Dendritic cell treated with granulocyte-macrophage colony-stimulating factor and Interleukin-4, amounts not matched to agents 40 ng/mL and 50 ng/mL, for 4 days (primary cell): ENCODE measurements at regions not wholly inside any gene's neighbourhood (a gene's known extent, or its start where the extent isn't known, plus 50 kb on each side); places are given as distances from the start of the nearest gene placed in this dataset.

Experiments used
- H3K27ac Mint-ChIP-seq: one replicate; pipeline ENCODE4 v1.8.0; 2022; ENCODE audit warnings: mild to moderate bottlenecking, mixed read lengths
- H3K27me3 Mint-ChIP-seq: one replicate; pipeline ENCODE4 v1.8.0; 2022; ENCODE audit warnings: mild to moderate bottlenecking, mixed read lengths
- H3K36me3 Mint-ChIP-seq: one replicate; pipeline ENCODE4 v1.8.0; 2022; ENCODE audit warnings: low read depth, mixed read lengths
- H3K4me1 Mint-ChIP-seq: one replicate; pipeline ENCODE4 v1.8.0; 2022; ENCODE audit warnings: low read depth, mixed read lengths
- H3K4me3 Mint-ChIP-seq: one replicate; pipeline ENCODE4 v1.8.0; 2022; ENCODE audit warnings: mild to moderate bottlenecking, moderate library complexity, mixed read lengths
- H3K9me3 Mint-ChIP-seq: one replicate; pipeline ENCODE4 v1.8.0; 2022; ENCODE audit warnings: mixed read lengths
- intact Hi-C: fragments of 100-400 bp; cut with micrococcal nuclease; formaldehyde crosslinking; loops from one replicate; pipeline ENCODE4 v1.15.0; 2022

DNA sequence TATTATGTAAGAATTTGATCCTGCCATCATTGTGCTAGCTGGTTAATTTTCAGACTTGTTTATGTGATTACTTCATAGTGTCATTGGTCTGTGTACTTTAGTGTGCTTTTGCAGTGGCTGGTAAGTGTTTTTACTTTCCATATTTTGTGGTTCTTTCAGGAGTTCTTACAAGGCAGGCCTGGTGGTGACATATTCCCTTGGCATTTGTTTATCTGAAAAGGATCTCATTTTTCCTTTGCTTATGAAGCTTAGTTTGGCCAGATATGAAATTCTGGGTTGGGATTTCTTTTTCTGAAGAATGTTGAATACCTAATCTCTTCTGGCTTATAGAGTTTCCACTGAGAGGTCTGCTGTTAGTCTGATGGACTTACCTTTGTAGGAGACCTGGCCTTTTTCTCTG is 72.8 kb upstream of the MC4R start:
- Mint-ChIP-seq H3K27me3 (no peaks in the 10 kb centered on the region), H3K27ac (no peak overlapping the region), H3K9me3 (peaks cover 18% of the 10 kb centered on the region), H3K4me3 (no peak overlapping the region), H3K36me3 (no peaks in the 10 kb centered on the region), H3K4me1 (no peaks in the 10 kb centered on the region)
- intact Hi-C loops, result no loop called here

DNA sequence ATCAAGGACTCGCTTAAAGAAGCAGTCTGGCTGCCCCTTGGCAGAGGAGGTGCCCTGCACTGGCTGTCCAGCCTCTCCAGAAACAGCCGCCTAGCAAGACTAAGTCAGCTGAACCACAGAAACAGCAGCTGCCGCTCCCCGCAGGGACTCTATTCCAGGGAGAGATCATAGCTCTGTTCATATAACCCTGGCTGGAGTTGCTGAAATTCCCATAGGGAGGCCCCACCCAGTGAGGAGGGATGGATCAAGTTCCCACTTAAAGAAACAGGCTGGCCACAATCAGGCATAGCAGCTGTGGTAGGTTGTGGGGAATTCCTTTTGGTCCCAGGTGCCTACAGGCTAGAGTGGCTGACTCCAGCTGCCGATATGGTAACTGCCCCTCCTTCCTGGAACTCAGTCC is 74.2 kb upstream of the MC4R start:
- H3K4me3 Mint-ChIP-seq, result no peak overlapping the region
- H3K27me3 Mint-ChIP-seq, result no peaks in the 10 kb centered on the region
- intact Hi-C loops, result no loop called here
- H3K36me3 Mint-ChIP-seq, result no peaks in the 10 kb centered on the region
- no peak overlapping the region for H3K27ac Mint-ChIP-seq
- H3K9me3 Mint-ChIP-seq, result peaks cover 18% of the 10 kb centered on the region
- no peaks in the 10 kb centered on the region for H3K4me1 Mint-ChIP-seq

DNA sequence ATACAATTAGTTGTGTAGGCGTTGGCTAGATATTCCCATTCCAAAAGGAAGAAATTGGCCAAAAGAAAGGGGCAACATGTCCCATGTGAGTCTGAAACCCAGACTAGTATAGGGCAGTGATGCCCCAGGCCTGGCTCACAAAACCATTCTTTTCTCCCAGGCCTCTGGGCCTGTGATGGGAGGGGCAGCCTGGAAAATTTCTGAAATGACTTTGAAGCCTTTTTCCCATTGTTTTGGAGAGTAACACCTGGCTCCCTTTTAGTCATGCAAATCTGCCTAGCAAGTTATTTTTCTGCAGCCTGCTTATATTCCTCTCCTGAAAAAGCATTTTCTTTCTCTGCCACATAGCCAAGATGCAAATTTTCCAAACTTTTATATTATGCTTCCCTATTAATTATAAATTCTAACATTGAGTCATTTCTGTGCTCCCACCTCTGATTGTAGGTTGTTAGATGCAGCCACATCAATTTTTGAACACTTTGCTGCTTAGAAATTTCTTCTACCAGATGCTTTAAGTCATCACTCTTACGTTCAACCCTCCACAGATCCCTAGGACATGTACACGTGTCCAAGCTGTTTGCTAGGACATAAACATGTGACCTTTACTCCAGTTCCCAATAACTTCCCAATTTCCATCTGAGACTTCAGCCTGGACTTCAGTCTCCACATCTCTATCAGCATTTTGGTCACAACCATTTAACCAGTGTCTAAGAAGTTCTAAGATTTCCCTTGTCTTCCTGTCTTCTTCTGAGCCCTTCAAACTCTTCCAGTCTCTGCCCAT is 76.1 kb upstream of the MC4R start:
- intact Hi-C loops, result no loop called here
- Mint-ChIP-seq H3K9me3 (peaks cover 18% of the 10 kb centered on the region), H3K36me3 (no peaks in the 10 kb centered on the region), H3K4me1 (no peaks in the 10 kb centered on the region), H3K4me3 (no peak overlapping the region), H3K27me3 (no peaks in the 10 kb centered on the region), H3K27ac (no peak overlapping the region)

DNA sequence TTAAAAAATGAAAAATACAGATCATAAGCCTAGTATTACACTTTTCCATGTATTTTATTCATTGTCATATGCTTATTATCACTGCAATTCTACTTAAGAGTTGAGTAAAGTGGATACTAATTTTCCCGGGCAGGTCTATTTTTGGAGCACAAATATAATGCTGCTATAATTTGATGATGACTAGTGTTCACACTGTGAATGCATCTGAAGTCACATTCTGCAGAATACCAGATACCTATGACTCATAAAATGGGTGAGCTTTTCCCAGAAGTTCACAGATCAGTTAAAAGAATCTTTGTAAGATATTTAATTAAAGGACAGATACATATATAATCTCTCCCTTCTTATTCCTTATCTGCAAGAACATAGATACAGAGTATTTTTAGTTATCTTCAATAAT is 79.8 kb upstream of the MC4R start:
- no peak overlapping the region for H3K4me3 Mint-ChIP-seq
- peaks cover 26% of the 10 kb centered on the region for H3K9me3 Mint-ChIP-seq
- H3K36me3 Mint-ChIP-seq, result no peaks in the 10 kb centered on the region
- intact Hi-C loops, result no loop called here
- no peaks in the 10 kb centered on the region for H3K4me1 Mint-ChIP-seq
- no peaks in the 10 kb centered on the region for H3K27me3 Mint-ChIP-seq
- H3K27ac Mint-ChIP-seq, result no peak overlapping the region

DNA sequence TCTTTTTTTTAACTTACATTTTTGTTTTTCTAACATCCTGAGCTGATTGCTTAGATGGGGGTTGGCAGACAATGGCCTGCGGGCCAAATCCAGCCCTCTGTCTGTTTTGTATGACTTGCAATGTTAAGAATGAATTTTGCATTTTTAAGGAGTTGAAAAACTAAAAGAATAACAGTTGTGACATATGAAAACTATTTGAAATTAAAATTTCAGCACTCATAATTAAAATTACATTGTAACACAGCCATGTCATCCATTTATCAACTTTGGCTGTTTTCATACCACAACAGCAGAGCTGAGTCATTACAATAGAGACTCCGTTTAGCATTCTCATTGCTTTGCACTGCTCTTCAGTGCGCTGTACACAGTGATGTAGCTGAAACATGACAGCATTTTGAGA is 94.1 kb upstream of the MC4R start:
- no peaks in the 10 kb centered on the region for H3K9me3 Mint-ChIP-seq
- H3K27me3 Mint-ChIP-seq, result no peaks in the 10 kb centered on the region
- no peak overlapping the region for H3K4me3 Mint-ChIP-seq
- intact Hi-C loops, result no loop called here
- no peaks in the 10 kb centered on the region for H3K4me1 Mint-ChIP-seq
- no peak overlapping the region for H3K27ac Mint-ChIP-seq
- no peaks in the 10 kb centered on the region for H3K36me3 Mint-ChIP-seq

DNA sequence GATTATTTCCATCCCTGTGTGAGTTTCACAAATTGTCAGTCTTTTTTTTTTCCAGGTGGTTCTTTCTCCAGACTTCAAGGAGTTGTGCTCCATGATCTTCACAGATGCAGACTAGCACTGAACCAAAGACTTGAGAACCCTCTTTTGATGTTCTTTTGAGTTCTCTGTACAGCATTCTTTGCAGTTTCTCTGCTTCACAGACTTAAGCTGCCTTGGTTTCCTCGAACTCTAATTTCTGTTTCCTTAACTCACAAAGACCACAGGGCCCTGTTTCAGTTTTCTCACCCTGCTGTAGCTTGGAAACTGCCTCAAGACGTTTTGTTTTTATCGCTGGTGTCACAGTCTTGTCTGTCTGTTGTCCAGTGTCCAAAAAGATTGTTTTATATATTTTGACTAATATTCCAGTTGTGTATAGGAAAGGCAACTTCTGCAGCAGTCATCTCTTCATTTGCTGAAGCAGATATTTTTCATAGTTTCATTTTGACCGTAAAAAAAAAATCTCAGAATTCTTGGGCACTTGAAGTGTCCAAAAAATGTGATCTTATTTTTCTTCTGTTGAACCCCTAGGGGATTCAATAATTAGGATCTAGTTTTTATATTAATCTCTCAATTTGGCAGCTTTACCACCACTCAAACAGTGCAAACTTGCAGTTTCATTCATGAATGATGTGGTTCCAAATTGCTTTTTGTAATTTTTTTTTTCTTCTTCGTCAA is 97.0 kb upstream of the MC4R start:
- H3K36me3 Mint-ChIP-seq, result no peaks in the 10 kb centered on the region
- H3K27ac Mint-ChIP-seq, result no peak overlapping the region
- no peaks in the 10 kb centered on the region for H3K4me1 Mint-ChIP-seq
- no peak overlapping the region for H3K4me3 Mint-ChIP-seq
- intact Hi-C loops, result no loop called here
- no peaks in the 10 kb centered on the region for H3K9me3 Mint-ChIP-seq
- H3K27me3 Mint-ChIP-seq, result no peaks in the 10 kb centered on the region

DNA sequence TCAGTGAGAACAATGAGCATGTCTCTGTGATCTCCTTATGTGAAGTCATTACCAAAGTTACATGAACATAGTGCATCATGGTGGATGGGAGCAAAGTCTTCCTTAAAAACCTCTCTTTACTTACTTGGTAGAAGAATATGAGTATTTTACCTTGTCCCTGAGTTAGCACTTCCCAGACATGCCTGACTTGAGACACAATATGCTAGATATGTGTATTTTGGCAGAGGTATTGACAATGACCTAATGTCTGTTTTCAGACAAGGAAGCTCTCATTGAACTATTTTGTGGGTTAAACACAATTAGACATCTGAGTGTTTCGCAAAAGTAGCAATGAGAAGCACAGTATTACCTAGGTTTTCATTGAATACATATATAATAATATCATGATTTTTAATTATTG is 99.1 kb upstream of the MC4R start:
- no peak overlapping the region for H3K4me3 Mint-ChIP-seq
- no peaks in the 10 kb centered on the region for H3K4me1 Mint-ChIP-seq
- no peaks in the 10 kb centered on the region for H3K27me3 Mint-ChIP-seq
- no peaks in the 10 kb centered on the region for H3K9me3 Mint-ChIP-seq
- H3K27ac Mint-ChIP-seq, result no peak overlapping the region
- no peaks in the 10 kb centered on the region for H3K36me3 Mint-ChIP-seq
- intact Hi-C loops, result no loop called here

DNA sequence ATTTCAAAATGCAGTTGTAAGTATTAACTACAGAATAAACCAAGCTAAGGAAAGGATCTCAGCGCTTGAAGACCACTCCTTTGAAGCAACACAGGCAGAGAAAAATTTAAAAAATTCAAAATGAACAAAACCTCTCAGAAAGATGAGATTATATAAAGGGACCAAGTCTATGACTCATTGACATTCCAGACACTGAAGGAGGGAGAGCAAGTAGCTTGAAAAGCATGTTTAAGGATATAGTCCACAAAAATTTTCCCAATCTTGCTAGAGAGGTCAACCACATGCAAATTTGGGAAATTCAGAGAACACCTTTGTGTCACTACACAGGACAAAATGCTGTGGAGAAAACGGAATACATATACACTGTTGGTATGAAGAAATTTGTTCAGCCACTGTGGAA is 112.6 kb upstream of the MC4R start:
- Mint-ChIP-seq H3K4me3 (no peak overlapping the region), H3K36me3 (no peaks in the 10 kb centered on the region), H3K9me3 (no peaks in the 10 kb centered on the region), H3K4me1 (no peaks in the 10 kb centered on the region), H3K27me3 (no peaks in the 10 kb centered on the region), H3K27ac (no peak overlapping the region)
- intact Hi-C loops, result no loop called here

DNA sequence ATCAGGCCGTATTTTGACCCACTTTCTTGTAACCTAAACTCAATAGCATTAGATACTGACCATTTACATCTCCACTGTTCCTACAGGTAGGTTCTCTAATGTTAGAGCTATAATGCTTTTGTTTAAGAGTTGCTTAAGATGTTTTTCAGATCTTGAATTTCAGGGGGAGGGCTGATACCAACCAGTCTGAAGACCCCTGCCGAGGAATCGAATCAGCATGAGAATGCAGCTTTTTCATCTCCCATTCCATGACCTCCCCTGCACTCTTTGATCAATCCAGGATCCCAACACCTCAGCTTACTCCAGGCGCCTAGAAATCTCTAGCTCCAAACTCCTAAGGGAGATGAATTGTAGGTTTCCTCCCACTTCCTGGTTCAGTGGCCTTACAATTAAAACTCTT is 120.5 kb upstream of the MC4R start:
- Mint-ChIP-seq H3K4me1 (no peaks in the 10 kb centered on the region), H3K36me3 (no peaks in the 10 kb centered on the region), H3K4me3 (no peak overlapping the region), H3K27ac (no peak overlapping the region), H3K9me3 (no peaks in the 10 kb centered on the region), H3K27me3 (no peaks in the 10 kb centered on the region)
- intact Hi-C loops, result no loop called here

DNA sequence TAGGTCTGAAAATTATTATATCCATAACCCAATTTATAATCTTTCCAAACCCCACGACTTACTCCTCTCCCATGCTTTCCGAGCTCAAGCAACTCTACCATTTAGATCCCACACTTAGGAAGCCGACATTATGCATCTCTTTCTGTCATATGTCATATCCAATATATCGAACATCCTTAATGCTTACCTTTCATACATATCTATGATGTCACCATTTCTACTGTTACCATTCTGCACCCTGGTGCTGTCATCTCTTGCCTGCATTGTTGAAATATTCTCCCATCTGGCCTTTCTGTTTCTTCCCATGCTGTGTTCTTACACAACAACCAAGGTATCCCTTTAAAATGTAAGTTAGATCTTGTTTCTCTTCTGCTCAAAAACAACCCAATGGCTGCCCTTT is 127.1 kb upstream of the MC4R start:
- intact Hi-C loops, result no loop called here
- Mint-ChIP-seq H3K27ac (no peak overlapping the region), H3K27me3 (no peaks in the 10 kb centered on the region), H3K36me3 (no peaks in the 10 kb centered on the region), H3K4me1 (no peaks in the 10 kb centered on the region), H3K9me3 (no peaks in the 10 kb centered on the region), H3K4me3 (no peak overlapping the region)

DNA sequence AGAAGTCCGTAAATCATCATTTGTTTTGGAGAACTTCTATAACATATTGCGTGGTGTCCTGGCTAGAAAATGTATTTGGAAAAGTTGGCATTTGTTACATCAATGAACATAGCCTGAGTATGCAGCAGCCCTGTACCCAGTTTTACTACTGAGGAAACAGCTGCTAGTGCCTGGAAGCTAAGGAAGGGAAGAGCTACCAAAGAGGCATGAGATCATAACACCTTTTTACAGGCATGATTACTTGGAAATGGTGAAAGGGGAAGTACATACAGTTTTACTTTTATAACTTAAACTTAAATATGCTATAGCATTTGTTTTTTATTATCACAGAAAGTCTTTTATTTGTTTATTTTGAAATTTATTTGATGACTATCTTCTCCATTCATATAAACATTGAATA is 128.4 kb upstream of the MC4R start:
- no peaks in the 10 kb centered on the region for H3K36me3 Mint-ChIP-seq
- intact Hi-C loops, result no loop called here
- H3K9me3 Mint-ChIP-seq, result no peaks in the 10 kb centered on the region
- no peak overlapping the region for H3K27ac Mint-ChIP-seq
- no peaks in the 10 kb centered on the region for H3K27me3 Mint-ChIP-seq
- H3K4me1 Mint-ChIP-seq, result no peaks in the 10 kb centered on the region
- H3K4me3 Mint-ChIP-seq, result no peak overlapping the region

DNA sequence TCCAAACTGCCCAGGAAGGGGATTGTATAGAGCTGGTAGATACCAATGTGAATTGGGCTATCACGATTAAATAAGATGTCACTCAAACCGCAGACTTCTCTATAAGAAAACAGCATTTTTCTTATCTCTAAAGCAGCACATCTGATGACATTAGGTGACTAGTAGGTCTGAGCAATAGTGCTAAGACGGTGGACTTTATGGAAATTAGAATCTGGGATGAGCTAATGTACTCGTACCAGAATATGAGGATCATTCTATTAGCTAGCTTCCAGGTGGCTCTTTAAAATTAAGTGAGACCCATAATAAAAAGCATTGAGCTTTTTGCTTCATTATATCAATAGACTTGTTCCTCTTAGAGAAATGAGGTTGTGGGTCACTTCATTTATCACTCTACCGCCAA is 130.0 kb upstream of the MC4R start:
- intact Hi-C loops, result no loop called here
- no peak overlapping the region for H3K27ac Mint-ChIP-seq
- H3K9me3 Mint-ChIP-seq, result no peaks in the 10 kb centered on the region
- H3K36me3 Mint-ChIP-seq, result no peaks in the 10 kb centered on the region
- H3K4me3 Mint-ChIP-seq, result no peak overlapping the region
- no peaks in the 10 kb centered on the region for H3K4me1 Mint-ChIP-seq
- H3K27me3 Mint-ChIP-seq, result no peaks in the 10 kb centered on the region

DNA sequence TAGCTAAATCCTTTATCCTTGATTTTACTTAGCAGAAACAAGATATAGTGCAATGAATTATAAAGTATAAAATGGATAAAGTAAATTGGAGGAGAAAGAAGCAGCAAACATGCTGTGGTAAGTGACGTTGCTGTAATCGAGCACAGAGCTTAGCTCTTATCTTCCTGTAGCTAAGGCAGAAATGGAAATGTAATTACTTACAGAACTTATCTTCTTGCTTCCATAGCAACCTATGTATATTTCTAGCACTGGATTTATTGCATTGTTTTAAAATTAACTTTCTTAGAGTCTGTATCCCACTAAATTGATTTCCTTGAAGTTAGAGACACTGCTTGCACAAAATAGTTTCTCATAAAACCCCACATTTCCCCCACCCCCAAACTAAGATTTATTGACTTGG is 130.6 kb upstream of the MC4R start:
- Mint-ChIP-seq H3K4me3 (no peak overlapping the region), H3K4me1 (no peaks in the 10 kb centered on the region)
- intact Hi-C loops, result no loop called here

DNA sequence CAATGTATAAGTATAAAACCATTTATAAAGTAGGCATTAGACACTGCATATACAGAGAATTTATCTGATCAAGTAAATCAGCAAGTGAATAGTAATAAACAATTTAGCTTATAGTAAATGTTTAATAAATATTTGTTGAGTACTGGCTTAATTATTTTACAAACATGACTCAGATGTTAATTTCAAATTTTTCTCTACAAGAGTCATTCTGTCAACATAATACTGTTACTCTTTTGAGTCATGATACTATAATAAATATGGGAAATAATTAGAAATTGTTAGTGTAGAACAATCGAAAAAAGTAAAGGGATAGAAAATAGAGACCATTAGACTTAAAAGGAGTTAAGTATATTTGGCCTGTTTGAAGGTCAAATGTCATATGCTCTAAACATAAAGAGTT is 133.6 kb upstream of the MC4R start:
- Mint-ChIP-seq H3K27me3 (no peaks in the 10 kb centered on the region), H3K9me3 (no peaks in the 10 kb centered on the region), H3K27ac (no peak overlapping the region), H3K4me1 (no peaks in the 10 kb centered on the region), H3K36me3 (no peaks in the 10 kb centered on the region), H3K4me3 (no peak overlapping the region)
- intact Hi-C loops, result no loop called here

More for the DNA sequence above, 130.6 kb upstream of the MC4R start:
- H3K36me3 Mint-ChIP-seq, result no peaks in the 10 kb centered on the region
- no peak overlapping the region for H3K27ac Mint-ChIP-seq
- H3K9me3 Mint-ChIP-seq, result no peaks in the 10 kb centered on the region
- H3K27me3 Mint-ChIP-seq, result no peaks in the 10 kb centered on the region

DNA sequence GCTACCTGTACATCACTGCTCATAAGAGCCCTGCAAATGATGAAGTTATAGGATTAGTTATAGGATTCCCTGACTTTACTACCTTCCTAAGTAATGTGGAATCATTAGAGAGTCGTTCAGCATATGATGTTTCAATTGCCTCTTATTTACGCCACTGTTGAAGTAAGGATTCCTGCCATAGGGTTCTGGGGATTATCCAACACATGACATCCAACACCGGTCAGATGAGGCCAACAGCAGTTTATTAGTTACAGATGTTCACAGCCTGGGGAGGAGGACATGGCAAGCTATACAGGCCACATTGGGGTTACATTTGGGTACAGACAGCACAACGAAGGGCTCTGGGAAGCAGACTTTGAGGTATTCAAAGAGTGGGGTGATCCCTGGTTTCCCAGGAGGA is 134.1 kb upstream of the MC4R start:
- Mint-ChIP-seq H3K36me3 (no peaks in the 10 kb centered on the region), H3K27ac (no peak overlapping the region), H3K4me3 (no peak overlapping the region), H3K9me3 (no peaks in the 10 kb centered on the region), H3K4me1 (no peaks in the 10 kb centered on the region), H3K27me3 (no peaks in the 10 kb centered on the region)
- intact Hi-C loops, result no loop called here
